Urothelium cell line (cell line): ENCODE measurements at regions not wholly inside any gene's neighbourhood (a gene's known extent, or its start where the extent isn't known, plus 50 kb on each side); places are given as distances from the start of the nearest gene placed in this dataset.
A peak's percentile ranks its signal among the peaks of the same experiment; 100 is the strongest.
"Not testable (repeated sequence)": the region's sequence is repeated elsewhere in the genome, so short reads cannot be mapped to it uniquely, and the experiment has no call there.

Experiments used
- DNase-seq: peaks from one replicate; pipeline ENCODE4 v3.0.0; 2011; ENCODE audit warnings: low spot score, mixed read lengths
- FAIRE-seq: peaks from 2 replicates; lab custom pipeline; 2011; peaks lifted over from hg19 to GRCh38; lab: Jason Lieb, UNC

- FAIRE-seq = no peak
- DNase-seq = no peak
Observed at GRCh38 chr6:131490441-131490840, 82.6 kb upstream of the ARG1 start.

DNA sequence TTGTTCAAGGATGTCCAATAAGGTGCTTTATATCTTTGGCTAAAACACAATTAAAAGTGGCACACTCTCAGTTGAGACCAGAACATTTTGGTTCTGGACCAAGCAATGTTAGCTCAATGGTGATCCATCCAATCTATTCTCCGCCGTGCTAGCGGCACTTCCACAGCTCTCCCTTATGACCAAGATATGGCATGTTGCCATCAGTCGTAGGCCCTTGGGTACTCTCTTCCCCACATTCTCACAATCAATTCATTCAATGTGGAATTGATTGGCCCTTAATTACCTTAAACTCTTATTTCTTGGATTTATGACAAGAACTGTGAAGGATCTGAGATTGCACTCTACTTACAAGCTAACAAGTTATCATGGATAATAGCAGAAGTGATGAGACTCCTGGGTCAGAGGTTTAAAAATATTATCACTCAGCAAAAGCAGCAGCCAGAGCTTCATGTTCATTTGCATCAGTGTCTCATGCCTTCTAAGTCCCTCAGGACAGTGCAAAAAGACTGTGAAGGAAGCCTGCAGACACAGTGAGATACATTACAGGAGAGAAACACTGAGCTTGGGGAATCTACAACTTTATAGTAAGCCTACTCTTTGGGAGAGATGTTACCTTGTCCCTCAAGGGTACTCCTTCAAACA, 80.0 kb upstream of the ARG1 start:
- DNase-seq = no peak
- FAIRE-seq = no peak

DNA sequence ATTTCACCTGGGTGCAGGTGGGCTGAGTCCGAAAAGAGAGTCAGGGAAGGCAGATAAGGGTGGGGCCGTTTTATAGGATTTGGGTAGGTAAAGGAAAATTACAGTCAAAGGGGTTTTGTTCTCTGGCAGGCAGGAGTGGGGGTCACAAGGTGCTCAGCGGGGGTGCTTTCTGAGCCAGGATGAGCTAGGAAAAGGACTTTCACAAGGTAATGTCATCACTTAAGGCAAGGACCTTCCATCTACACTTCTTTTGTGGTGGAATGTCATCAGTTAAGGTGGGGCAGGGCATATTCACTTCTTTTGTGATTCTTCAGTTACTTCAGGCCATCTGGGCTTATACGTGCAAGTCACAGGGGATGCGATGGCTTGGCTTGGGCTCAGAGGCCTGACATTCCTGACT, 68.6 kb upstream of the ARG1 start:
- DNase-seq, FAIRE-seq: not testable (repeated sequence)

DNA sequence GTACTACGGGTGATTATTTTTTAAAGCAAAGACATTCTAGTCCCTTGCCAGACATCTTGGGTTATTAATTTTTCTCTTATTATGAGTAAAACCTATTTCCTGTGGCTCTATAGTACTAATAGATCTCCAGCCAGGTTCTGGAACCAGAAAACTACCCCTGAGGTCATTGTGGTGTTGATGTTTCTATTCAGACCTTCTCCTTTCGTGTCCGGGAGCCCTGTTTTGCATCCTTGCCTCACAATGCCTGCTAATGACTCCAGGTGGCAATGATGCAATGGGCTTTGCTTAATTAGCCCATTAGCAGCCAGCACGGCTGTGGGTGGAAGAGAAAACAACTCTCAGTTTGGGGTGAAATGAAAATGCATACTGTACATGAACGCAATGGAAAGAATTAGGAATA, 62.9 kb upstream of the ARG1 start:
- DNase-seq = no peak
- no peak for FAIRE-seq

DNA sequence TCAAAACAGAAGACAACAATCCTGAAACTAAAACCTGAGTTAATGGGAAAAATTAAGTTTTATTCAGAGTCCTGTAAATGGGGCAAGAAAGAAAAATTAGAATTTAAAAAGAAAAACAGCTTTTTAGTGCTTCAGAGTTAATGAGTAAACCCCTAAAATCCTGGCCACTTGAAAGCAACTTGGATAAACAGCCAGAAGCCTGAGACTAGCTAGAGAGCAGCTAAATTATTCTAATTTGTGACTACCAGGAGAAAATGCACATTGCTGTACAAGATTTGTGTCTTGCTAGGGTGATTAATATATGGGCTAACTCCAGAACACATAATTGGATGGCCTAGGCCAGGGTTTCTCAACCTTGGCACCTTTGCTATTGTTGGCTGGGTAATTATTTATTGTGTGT, 62.4 kb upstream of the ARG1 start:
- FAIRE-seq (no peak), DNase-seq (no peak)

DNA sequence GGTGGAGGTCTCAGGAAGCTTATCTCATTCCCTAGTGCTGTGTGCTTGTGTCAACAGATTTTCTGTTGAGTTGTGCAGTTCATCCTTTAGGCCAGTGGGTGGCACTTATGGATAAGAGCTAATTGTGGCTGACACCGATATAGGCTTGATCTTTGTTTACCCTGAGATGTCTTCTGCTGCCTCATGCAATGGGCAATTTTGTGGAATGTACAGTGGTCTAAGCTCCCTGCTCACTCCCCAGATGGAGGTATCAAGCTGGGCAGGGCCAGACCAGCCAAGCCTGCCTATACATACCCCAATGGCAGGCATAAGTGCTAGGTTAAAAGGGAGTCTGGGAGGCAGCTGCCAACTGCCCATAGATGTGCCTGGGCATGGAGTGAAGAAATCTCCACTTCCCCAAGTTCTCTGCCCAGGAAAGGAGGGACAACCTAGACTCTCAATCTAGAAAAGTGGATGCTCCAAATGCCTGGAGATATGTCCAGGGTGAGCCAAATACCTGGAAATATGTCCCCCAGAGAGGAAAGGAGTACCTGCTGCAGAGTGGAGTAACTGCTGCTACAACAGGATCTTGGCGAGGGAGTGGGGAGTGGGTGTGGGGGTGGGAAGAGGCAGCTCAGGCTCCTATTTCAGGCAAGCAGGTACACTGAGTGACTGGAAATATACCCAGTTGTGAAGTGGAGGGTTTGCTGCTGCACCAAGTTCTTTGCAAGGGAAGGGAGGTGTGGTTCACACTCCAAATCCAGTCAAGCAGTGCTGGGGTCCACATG, 53.2 kb upstream of the ARG1 start:
- DNase-seq = peak; percentile 48
- FAIRE-seq = peak; percentile 79
